GM21717 (cell line): ENCODE measurements at regions not wholly inside any gene's neighbourhood (a gene's known extent, or its start where the extent isn't known, plus 50 kb on each side); places are given as distances from the start of the nearest gene placed in this dataset.
"Not testable (repeated sequence)": the region's sequence is repeated elsewhere in the genome, so short reads cannot be mapped to it uniquely, and the experiment has no call there.

Experiments used
- ATAC-seq: cut with Tn5 transposase; IDR thresholded peaks from one replicate; pipeline ENCODE4 v1.9.1; 2021; ENCODE audit warnings: mild to moderate bottlenecking, moderate library complexity; ENCODE audit not compliant: unreplicated experiment

DNA sequence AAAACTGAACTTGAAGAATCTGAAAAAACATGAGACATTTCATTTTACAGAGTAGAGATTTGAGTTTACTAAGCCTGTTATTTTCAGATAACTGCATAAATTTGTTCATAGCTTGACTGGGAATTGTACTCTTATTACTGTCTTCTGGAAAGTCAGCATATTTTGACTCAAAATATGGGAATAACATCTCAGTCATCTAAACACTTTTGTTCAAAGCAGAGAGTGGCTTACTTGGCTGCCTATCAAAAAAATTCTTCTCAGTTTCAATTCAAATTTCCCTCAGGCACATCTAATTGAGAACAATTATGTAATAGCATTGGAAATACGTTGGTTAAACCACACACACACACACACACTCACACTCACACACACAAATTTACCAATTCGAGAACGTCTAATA, 384.6 kb downstream of the ARL4A start:
- ATAC-seq = no peak

DNA sequence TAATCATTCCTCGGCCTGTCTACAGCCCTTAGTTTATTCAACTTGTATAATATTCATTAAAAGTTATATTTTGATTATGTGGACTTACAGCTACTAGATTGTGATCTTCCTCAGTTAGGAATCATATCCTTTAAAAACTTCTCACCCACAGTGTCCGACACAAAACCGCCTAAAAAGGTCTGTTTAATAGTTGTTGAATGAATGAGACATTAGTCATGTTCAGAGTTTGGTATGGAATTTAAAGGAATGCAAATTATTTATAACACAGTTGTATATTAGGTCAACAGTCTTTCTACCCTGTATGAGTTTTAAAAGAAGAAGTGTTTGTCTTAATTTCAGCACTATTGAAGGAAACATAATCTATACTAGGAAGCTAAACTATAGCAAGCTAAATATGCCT, 390.0 kb downstream of the ARL4A start:
- ATAC-seq = no peak

DNA sequence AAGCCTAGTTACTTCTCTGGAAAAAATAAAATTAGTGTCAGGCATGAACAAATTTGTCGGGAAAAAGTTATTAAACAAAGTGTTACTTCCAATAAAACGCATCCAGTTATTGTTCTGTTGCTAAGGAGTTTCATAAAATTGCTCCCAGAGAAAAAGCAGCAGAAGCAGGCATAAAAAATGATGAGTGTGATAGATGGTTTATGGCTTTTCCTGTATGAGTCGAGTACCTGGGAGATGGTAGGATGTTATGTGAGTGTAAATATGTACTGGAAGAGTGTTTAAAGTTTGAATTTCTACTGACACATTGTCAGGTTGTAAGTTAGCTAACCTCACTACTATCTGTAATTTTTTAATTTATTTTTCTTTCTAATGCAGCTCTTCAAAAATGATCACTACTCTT, 390.7 kb downstream of the ARL4A start:
- no peak for ATAC-seq

DNA sequence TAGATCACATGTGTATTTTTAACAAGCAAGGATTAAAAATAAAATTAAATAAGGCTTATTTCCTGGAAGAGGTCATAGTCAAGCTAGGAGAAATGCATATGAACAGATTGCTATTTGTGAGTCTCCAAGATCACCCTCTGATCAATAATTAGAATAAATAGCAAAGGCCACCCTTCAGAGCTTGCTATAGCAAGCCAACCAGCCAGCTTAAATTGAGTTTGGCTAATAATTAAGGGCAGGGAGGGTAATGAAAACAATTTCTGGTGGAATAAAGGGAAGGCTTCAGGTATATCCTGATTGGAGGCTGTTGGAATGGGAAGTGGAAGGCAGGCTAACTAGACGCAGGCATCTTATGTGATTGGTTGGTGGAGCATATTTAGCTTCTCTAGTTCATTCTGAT, 403.5 kb downstream of the ARL4A start:
- no peak for ATAC-seq

DNA sequence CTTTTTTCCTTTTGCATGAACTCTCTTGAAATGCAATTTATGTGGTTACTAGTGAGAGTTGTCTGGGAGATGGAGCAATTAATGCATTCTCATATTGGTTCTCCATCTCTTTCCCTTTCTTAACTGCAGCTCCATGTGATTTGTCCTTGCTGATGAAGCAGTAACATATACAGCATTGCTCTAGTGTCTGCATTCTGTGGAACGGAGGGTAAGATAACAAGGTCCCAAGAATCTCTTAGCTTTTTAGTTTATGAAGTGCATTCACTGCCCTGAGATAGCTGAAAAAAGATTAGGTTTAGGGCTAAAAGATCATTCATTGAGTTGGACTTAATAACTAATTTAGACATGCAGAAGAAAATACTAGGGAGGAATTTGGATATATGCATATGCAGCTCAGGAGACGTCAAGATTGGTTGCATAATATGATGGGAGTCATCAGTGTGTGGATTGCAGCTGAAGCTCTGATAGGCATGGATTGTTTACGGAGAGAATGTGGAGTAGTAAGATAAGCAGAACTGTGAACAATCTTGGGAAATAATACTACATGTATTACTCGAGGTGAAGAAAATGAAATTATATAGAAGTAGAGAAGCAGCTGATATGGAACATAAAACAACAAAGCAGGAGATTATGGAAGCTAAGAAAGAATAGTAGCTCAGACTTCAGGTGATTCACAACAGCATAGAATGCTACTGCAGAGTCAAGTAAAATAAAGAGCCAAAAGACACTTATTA, 404.7 kb downstream of the ARL4A start:
- ATAC-seq = no peak

DNA sequence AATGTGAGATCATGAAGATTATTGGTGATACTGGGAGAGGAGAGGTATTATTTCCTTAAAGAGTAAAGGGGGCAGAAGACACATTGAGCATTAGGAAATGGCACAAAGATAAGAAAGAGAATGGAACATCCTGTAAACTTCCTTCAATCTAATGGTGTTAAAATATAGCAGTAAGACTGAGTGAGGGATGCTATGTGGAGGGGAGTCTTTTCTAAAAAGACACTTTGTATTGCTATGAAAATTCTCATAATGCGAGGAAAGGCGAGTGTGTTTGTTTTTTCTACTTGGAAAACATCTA, 405.2 kb downstream of the ARL4A start:
- no peak for ATAC-seq

DNA sequence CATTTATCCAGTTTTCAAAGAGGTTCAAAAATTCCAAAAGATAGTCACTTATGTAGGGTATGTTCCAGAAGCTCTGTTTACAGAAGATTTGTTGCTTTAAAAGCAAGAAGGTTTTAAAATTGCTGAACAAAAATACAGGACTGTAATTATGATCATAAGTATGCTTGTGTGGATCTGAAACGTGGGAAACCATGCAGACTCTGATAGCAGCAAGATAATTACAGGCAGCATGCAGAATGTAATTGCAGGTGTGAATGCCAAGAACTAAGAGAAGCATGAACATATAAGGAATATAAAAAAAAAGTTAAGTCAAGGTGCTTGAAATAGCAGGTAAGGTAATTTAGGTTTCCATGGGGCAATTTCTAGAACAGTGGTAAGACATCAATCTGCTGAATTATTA, 405.7 kb downstream of the ARL4A start:
- ATAC-seq = no peak

DNA sequence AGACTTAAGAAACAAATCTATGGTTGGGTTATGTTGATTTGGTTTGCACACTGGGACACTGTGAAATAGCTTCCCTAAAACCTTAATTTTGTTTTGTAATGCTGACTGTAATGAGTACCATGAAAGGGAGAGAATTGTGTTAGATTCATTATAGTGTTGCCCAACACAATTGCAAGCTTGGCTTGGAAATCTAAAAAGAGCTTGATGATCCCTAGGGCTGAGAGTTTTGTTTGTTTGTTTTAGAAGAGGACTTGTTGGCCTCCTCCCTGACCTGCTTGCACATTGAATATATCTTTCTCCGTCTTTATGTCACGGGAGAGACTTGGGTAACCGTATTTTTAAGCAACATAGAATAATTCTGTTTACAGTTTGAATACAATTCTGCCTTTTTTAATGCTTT, 410.1 kb downstream of the ARL4A start:
- no peak for ATAC-seq

DNA sequence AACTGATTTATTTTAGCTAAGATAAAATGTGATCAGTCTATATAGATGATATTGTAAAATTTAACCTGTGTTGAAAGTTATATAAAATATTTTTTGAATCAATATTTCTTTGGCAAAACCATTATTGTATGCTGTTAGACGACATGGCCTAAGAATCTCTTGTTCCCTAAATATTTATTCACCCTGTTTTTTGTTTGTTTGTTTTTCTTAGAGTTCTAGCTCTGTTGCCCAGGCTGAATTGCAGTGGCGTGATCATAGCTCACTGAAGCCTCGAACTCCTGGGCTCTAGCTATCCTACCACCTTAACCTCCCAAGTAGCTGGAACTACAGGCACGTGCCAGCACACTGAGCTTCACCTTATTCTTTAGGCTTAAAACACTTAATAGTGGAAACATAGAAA, 410.7 kb downstream of the ARL4A start:
- no peak for ATAC-seq

DNA sequence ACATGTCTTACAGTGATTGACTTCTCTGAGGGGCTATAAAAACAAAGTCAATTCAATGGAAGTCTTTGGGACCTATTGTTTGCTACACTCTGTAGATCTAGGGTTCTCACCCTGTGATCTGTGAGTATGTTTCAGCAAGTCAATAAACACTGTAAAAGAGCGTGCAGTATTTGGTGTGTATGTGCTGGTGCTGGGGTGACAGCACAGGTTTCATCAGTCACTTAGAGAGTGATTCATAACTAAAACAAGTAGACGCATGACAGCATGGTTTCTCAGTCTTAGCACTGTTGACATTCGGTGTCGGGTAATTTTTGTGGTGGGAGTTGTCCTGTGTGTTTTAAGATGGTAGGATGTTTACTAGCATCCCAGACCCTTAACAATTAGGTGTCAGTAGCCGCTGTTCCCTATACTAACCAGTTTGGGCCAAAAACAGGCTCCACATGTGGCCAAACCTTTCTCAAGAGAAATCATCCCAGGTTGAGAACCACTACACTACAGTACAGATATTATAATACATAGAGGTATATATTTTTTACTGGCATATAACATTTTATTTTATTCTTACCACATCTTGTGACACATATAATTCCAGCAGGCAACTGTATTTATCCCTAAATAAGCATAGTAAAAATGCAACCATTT, 411.8 kb downstream of the ARL4A start:
- ATAC-seq = peak; percentile 93

DNA sequence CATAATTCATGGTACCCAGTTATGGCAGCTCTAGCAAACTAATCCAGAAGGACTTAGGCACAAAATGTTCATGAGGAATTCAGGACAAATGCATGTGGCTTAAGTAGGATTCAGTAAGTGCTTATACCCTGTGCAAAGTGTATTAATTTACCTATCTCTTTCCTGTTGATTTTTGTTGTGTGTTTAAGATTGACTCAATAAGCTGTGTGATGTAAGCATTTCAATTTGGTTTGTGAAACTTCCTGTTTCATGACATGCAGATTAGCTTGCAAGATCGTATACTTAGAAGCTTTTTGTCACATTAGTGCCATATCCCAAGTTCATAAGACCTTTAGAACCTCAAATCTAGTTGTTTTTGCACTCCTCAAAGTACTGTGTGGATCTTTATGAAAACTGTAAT, 416.7 kb downstream of the ARL4A start:
- ATAC-seq = no peak

DNA sequence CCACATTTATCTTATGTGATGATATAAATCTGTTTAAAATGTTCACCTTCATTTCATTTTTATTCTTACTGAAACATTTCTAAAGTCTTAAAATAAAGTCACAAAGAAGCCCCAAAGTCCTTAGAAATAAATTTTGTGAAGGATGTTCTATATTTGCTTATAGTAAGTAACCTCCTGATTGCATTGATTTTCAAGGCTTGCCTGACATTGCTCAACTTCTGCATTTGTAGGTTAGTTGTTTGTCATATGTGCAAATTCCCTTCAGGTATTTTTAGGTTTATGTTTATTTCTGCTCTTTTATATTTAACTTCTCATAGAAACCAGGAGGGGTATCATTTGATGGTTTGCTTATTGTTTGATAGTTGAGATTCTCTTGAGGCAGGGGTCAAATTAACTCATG, 417.8 kb downstream of the ARL4A start:
- no peak for ATAC-seq

DNA sequence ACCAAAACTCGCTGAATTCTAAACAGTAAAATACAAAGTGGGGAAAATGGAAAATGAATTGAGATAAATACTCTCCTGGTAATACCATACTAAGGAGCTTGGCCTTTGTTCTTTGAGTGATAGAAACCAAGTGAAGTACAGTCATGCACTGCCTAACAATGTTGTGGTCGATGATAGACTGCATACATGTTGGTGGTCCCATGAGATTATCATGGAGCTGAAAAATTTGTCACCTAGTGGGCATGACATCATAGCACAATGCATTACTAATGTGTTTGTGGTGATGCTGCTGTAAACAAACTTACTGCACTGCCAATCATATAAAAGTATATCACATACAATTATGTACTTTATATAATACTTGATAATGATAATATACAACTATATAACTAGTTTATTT, 419.1 kb downstream of the ARL4A start:
- ATAC-seq = no peak

DNA sequence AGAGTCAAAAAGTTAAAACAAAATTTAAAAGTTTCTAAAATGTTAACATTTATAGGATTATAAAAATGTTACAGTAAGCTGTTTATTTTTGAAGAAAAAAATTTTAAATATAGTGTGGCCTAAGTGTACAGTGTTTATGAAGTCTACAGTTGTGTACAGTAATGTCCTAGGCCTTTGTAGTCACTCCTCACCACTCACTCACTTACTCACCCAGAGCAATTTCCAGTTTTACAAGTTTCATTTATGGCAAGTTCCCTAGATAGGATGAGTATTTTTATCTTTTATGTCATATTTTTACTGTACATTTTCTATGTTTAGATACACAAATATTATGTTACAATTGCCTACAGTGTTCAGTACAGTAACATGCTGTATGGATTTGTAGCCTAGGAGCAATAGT, 419.9 kb downstream of the ARL4A start:
- no peak for ATAC-seq

DNA sequence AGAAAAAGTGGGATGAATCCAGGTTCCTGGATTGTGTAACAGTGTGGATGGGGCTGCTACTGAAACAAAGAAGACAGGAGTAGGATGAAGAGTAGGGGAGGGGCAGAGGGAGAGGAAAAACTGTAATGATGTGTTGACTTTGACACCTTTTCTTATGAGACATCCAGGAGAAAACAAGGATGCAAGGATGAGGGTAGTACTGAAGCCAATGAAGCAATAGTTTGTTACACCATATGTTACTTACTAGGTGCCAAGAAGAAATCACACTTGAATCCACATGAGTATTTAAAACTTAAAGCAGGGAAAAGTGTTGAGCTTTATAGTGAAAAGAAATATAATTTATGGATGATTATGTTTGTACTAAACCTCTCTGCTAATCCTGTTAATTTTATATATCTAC, 420.6 kb downstream of the ARL4A start:
- ATAC-seq = no peak

DNA sequence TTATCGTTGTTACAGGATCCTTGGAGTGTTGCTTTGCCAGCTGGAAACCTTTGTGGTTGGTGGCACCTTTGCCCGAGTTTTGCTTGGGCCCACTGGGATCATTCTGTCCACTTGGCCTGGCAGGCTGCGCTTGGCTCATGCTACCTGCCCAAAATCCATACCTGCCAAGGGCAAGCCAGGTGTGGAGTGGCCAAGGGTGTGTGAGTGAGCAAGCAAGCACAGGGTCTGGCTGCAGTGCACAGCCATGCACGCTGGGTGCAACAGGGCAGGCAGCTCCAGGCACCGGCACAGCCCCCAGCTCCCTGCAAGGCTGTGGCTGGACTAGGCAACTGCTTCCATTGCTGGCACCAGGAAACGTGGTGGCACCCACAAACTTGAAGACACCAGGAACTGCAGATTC, 421.8 kb downstream of the ARL4A start:
- ATAC-seq = no peak

DNA sequence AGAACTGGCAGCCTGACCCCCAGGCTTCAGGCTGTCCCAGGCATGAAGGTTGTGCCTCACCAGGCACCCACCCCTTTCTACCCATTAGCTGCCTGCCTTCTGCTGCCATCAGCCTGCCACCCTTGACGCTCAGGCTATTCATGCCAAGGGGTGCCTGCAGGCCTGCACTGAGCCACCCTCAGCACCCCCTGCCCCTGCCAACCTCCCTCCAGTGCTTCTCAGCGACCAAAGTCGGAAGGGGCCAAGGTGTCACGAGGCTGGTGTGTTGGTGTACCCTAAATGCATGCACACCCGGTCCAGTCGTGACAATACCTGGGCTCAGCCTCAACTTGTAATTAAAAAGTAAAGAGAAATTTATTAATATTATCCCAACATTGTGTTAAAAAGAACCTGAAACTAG, 422.7 kb downstream of the ARL4A start:
- no peak for ATAC-seq

DNA sequence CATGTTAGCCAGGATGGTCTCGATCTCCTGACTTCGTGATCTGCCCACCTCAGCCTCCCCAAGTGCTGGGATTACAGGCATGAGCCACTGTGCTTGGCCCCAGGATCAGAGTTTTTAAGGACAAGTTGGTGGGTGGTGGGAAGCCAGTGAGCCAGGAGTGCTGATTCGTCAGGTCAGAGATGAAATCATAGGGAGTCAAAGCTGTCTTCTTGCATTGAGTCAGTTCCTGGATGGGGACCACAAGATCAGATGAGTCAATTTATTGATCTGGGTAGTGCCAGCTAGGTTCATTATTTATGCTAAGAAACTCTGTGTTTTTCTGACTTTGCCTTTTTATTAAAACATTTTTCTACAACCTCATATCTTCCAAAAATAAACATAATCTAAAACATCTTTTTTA, 423.8 kb downstream of the ARL4A start:
- no peak for ATAC-seq

DNA sequence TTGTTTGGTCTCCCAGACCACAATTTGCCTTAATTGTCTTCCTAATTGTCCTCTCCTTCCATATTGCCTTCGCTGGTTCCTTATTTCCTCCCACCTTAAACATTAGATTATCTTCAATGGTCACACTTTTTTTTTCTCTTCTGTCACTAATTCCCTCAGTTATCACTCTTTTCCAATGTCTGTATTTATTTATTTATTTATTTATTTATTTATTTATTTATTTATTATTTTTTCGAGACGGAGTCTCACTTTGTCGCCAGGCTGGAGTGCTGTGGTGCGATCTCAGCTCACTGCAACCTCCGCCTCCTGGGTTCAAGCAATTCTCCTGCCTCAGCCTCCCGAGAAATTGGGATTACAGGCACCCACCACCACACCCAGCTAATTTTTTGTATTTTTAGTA, 426.8 kb downstream of the ARL4A start:
- ATAC-seq = not testable (repeated sequence)

DNA sequence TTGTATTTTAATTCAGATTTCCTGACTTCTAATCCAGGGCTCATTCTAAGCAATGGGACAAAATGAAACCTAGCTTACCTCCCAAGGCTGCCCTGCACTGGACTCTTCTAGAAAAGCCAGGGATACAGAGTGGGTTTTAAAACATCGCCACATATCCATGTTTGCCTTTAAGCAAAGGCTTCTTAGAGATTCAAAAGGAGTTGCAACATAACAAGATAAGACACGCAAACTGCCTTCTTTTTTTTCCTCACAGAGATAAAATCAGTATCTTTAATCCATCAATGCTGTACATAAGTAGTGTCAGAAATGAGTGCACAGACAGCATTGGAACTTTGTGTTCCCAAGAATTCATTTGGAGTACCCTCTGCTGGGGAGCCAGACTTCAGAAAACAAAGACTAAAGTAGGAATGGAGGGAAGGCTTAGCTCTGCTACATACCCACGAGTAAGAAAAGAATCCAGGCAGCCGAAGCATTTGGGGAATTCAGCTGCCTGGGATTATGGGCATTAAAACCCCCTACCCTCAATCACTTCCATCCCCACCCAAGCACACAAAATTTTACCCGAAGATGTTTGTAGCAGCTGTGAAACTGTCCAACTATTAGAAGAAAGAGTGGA, 427.8 kb downstream of the ARL4A start:
- ATAC-seq = no peak

DNA sequence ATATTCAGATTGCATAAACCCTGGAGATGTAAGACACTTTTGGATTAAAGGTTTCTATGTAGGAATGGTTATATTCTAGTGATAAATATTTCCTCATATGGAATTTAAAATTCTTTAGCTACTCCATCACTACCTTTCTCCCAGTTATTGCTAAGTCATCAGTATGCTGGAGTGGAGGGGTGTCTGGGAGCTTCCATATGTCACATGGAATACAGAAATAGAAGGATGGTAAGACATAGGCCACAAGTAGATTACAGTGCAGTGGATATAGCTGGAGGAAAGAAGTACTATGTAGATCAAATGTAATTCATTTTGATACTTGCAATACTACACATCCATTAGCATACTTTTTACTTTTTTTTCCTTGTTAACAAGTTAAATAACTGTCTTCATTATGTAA, 428.4 kb downstream of the ARL4A start:
- ATAC-seq = no peak

DNA sequence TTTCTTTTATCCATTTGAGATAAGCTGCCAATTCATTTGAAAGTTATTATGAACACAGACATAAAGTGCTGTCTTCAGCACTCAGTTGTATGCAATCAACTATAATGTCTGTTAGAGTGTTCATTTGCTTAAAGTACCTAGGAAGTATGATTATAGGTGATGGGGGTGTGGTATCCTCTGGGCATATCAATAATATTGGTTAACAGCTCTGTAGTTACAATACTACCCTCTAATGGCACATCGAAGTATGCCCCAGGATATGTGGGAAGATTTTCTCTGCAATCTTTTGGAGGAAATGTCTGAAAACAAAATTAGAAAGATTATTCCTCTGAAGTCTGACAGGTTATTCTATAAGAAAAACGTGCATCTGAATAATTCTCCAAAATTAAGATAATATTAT, 429.7 kb downstream of the ARL4A start:
- no peak for ATAC-seq

DNA sequence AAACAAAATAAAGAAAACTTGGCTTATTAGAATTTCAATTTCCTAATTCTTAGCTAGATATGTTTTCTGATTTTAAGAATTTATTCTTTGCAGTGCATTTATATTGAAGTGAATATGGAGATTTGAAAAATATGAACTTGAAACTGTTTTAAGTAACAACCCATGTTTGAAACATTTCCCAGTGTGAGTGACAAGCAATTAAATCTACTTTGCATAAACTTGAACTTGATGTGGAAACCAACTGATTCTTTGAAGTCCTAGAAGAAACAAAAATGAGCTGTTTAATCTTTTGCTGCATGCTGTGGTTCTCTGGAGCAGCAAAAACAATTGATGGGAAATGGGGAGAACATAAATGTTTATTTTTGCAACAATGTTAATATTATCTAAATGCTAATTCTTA, 430.2 kb downstream of the ARL4A start:
- ATAC-seq = no peak
